ENCODE measurements at regions not wholly inside any gene's neighbourhood (a gene's known extent, or its start where the extent isn't known, plus 50 kb on each side); places are given as distances from the start of the nearest gene placed in this dataset.
"Not testable (repeated sequence)": the region's sequence is repeated elsewhere in the genome, so short reads cannot be mapped to it uniquely, and the experiment has no call there.

DNA sequence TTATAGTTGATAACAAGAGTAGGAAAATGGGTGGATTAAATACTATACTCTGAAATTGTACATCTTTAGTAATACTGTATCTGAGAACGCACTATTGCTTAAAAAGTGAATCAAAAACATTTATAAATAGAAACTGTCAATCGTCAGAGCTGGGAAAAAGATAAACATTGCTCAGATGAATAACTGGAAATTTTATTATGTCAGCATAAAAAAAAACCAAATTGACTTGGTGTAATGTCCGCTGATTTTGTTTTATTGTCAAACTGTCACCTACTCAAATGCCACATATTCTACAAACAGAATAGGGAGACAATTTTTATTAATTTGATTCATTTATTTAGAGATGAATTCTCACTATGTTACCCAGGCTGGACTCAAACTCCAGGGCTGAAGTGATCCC, 109.3 kb upstream of the TMTC1 start:
- DNase-seq (ENCODE audit: insufficient read length, low spot score) (no peak), FAIRE-seq (no peak)
- TF ChIP-seq SPI1 (IDR thresholded peaks at IDR 0.05; ENCODE audit: low read depth, low read length) (no peak), POLR2AphosphoS5 (IDR thresholded peaks at IDR 0.05; ENCODE audit: low read depth, low read length) (no peak), TAF1 (IDR thresholded peaks at IDR 0.05; ENCODE audit: low read depth, low read length) (no peak), PAX5 (IDR thresholded peaks at IDR 0.05; ENCODE audit: insufficient read depth, low read length, severe bottlenecking) (no peak), POLR2A (IDR thresholded peaks at IDR 0.05; ENCODE audit: low read depth, low read length) (no peak), POU2F2 (IDR thresholded peaks at IDR 0.05; ENCODE audit: low read depth, low read length) (no peak)

DNA sequence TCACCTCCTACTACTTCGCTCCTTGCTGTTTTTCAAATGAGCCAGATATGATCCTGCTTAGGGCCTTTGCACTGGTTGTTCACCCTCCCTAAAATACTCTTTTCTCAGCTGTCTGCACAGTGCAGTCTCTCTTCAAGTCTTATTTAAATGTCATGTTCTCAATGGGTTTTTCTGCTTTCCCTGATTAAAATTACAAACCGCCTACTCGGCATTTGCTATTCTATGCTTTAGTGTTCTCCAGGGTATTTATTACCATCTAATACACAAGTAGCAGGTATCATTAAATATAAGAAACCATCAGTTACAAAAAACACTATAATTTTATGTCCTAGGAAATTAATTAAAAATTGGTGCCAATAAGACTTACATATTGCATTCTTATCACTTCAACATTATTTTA, 108.0 kb upstream of the TMTC1 start:
- DNase-seq (ENCODE audit: insufficient read length, low spot score) (no peak), FAIRE-seq (no peak)
- TF ChIP-seq PAX5 (IDR thresholded peaks at IDR 0.05; ENCODE audit: insufficient read depth, low read length, severe bottlenecking) (no peak), TAF1 (IDR thresholded peaks at IDR 0.05; ENCODE audit: low read depth, low read length) (no peak), POLR2AphosphoS5 (IDR thresholded peaks at IDR 0.05; ENCODE audit: low read depth, low read length) (no peak), POLR2A (IDR thresholded peaks at IDR 0.05; ENCODE audit: low read depth, low read length) (no peak), SPI1 (IDR thresholded peaks at IDR 0.05; ENCODE audit: low read depth, low read length) (no peak), POU2F2 (IDR thresholded peaks at IDR 0.05; ENCODE audit: low read depth, low read length) (no peak)

DNA sequence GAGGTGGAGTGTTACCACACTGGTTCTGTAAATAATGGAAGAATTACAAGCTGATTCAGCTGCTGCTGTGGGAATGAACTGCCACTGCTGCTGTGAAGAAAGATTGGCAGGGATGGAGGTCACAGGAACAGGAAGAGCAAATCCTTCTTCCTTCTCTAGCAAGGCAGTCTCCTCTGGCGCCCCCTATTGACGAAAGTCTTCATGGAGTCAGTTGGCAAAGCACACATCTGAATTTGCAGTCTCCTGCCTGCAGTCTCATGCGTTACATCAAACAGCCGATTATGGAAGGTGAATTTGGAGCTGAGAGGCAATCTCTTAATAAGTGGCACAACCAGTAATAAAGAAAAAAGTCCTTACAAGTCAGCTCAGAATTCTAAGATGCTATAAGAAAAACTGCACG, 106.0 kb upstream of the TMTC1 start:
- DNase-seq (ENCODE audit: insufficient read length, low spot score) (no peak), FAIRE-seq (no peak)
- TF ChIP-seq TAF1 (IDR thresholded peaks at IDR 0.05; ENCODE audit: low read depth, low read length): no peak
- TF ChIP-seq POLR2AphosphoS5 (IDR thresholded peaks at IDR 0.05; ENCODE audit: low read depth, low read length): no peak
- TF ChIP-seq POU2F2 (IDR thresholded peaks at IDR 0.05; ENCODE audit: low read depth, low read length): no peak
- TF ChIP-seq PAX5 (IDR thresholded peaks at IDR 0.05; ENCODE audit: insufficient read depth, low read length, severe bottlenecking): no peak
- no peak for TF ChIP-seq SPI1 (IDR thresholded peaks at IDR 0.05; ENCODE audit: low read depth, low read length)
- no peak for TF ChIP-seq POLR2A (IDR thresholded peaks at IDR 0.05; ENCODE audit: low read depth, low read length)

DNA sequence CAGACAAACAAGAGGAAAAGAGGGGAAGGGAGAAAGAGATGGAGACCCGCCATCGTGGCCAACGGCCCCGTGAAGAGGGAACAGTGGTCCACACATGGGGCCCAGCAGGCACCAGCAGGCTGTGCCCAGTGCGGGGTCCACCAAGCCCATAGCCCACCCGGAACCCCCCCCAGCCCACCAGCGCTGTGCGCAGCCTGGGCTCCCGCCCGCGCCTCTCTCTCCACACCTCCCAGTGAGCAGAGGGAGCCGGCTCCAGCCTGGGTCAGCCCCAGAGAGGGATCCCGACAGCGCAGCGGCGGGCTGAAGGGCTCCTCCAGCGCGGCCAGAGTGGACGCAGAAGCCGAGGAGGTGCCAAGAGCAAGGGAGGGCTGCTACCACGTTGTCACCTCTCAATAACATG, 105.0 kb upstream of the TMTC1 start:
- DNase-seq (ENCODE audit: insufficient read length, low spot score) (no peak), FAIRE-seq (no peak)
- TF ChIP-seq POLR2AphosphoS5 (IDR thresholded peaks at IDR 0.05; ENCODE audit: low read depth, low read length): no peak
- no peak for TF ChIP-seq TAF1 (IDR thresholded peaks at IDR 0.05; ENCODE audit: low read depth, low read length)
- no peak for TF ChIP-seq POLR2A (IDR thresholded peaks at IDR 0.05; ENCODE audit: low read depth, low read length)
- TF ChIP-seq SPI1 (IDR thresholded peaks at IDR 0.05; ENCODE audit: low read depth, low read length): no peak
- no peak for TF ChIP-seq POU2F2 (IDR thresholded peaks at IDR 0.05; ENCODE audit: low read depth, low read length)
- TF ChIP-seq PAX5 (IDR thresholded peaks at IDR 0.05; ENCODE audit: insufficient read depth, low read length, severe bottlenecking): no peak

DNA sequence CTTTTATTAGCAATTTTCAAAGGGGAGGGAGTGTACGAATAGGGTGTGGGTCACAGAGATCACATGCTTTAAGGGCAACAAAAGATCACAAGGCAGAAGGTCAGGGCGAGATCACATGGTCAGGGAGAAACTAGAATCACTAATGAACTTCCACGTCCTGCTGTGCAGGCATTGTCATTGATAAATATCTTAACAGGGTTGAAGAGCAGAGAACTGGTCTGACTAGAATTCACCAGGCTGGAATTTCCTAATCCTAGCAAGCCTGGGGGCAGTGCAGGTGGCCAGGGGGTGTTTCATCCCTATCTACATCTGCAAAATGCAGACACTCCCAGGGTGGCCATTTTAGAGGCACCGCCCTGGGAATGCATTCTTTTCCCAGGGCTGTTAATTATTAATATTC, 101.2 kb upstream of the TMTC1 start:
- FAIRE-seq; DNase-seq (ENCODE audit: insufficient read length, low spot score): not testable (repeated sequence)

DNA sequence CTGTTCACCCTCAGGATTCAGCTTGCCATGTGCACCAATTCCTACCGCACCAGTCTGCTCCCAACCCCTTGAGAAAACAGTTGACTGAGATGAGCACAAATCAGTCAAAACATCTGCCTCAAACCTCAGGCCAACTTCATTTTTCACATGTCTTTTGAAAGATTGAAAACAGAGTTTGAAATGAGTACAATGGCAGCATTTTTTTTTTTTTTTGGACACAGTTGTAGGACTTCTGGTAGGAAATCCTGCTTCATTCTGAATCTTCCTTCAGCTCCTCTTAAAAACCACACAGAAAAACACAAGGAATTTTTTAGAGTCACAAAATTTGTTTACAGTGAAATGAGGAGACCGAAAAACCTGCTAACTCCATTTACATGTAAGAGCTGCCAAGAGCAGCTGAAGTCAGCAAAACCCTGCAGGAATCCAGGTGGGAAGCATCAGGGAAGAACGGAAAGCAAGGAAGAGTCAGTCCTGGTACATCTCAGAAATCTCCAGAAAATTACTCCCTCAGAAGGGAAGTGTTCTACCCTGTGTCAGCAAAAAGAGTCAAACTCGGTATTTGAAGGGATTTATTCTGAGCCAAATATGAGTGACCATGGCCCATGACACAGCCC, 100.3 kb upstream of the TMTC1 start:
- no peak for TF ChIP-seq POLR2AphosphoS5 (IDR thresholded peaks at IDR 0.05; ENCODE audit: low read depth, low read length)
- no peak for TF ChIP-seq PAX5 (IDR thresholded peaks at IDR 0.05; ENCODE audit: insufficient read depth, low read length, severe bottlenecking)
- no peak for TF ChIP-seq SPI1 (IDR thresholded peaks at IDR 0.05; ENCODE audit: low read depth, low read length)
- TF ChIP-seq POU2F2 (IDR thresholded peaks at IDR 0.05; ENCODE audit: low read depth, low read length): no peak
- TF ChIP-seq POLR2A (IDR thresholded peaks at IDR 0.05; ENCODE audit: low read depth, low read length): no peak
- TF ChIP-seq TAF1 (IDR thresholded peaks at IDR 0.05; ENCODE audit: low read depth, low read length): no peak
- FAIRE-seq: no peak
- no peak for DNase-seq (ENCODE audit: insufficient read length, low spot score)

DNA sequence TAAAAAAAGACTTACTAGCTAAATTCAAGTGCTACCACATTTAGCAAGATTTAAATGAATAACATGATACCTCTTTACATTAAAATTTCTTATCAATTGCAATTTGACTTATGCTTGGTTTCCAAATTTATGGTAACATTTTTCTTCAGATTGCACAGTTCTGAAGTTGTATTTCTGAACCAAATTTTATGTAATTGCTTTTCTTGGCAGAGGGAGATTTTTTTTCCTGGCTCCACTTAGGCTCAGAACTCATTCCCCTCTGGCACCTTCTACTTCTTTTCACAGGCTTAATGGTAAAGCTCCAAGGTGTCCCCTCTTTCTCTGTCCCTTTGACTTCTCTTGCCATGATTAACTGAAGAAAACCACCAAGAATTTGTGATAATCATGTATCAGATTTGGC, 99.8 kb upstream of the TMTC1 start:
- FAIRE-seq (no peak), DNase-seq (ENCODE audit: insufficient read length, low spot score) (no peak)
- TF ChIP-seq PAX5 (IDR thresholded peaks at IDR 0.05; ENCODE audit: insufficient read depth, low read length, severe bottlenecking) (no peak), POLR2AphosphoS5 (IDR thresholded peaks at IDR 0.05; ENCODE audit: low read depth, low read length) (no peak), POLR2A (IDR thresholded peaks at IDR 0.05; ENCODE audit: low read depth, low read length) (no peak), POU2F2 (IDR thresholded peaks at IDR 0.05; ENCODE audit: low read depth, low read length) (no peak), SPI1 (IDR thresholded peaks at IDR 0.05; ENCODE audit: low read depth, low read length) (no peak)

DNA sequence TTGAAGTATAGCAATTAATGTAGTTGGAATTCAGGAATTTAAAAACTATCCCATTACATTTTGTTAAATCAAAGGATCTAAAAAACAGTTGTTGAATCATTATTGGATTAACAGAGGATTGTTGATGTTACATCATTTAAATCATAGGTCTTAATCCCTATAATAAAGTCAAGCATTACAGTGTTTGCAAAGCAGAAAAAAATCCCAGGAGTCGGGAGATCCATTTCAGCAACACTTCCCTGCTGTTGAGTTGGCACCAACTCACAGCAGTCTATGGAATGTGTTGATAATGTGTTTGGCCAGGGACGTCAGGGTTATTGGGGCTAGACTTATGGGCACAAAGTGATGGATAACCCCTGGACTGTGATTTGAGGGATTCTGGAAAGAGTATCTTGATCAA, 99.1 kb upstream of the TMTC1 start:
- TF ChIP-seq POLR2AphosphoS5 (IDR thresholded peaks at IDR 0.05; ENCODE audit: low read depth, low read length): no peak
- TF ChIP-seq TAF1 (IDR thresholded peaks at IDR 0.05; ENCODE audit: low read depth, low read length): no peak
- TF ChIP-seq POU2F2 (IDR thresholded peaks at IDR 0.05; ENCODE audit: low read depth, low read length): no peak
- no peak for TF ChIP-seq PAX5 (IDR thresholded peaks at IDR 0.05; ENCODE audit: insufficient read depth, low read length, severe bottlenecking)
- TF ChIP-seq SPI1 (IDR thresholded peaks at IDR 0.05; ENCODE audit: low read depth, low read length): no peak
- TF ChIP-seq POLR2A (IDR thresholded peaks at IDR 0.05; ENCODE audit: low read depth, low read length): no peak
- FAIRE-seq (no peak), DNase-seq (ENCODE audit: insufficient read length, low spot score) (no peak)

DNA sequence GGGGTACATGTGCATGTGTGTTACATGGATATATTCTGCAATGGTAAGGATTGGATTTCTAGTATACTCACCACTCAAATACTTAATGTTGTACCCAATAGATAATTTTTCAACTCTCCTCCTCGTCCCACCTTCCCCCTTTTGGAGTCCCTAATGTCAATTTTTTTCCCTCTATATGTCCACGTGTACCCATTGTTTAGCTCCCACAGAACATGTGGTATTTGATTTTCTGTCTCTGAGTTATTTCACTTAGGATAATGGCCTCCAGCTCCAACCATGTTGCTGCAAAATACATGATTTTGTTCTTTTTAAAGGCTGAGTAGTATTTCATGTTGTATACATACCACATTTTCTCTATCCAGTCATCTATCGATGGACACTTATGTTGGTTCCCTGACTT, 97.2 kb upstream of the TMTC1 start:
- DNase-seq (ENCODE audit: insufficient read length, low spot score) (no peak), FAIRE-seq (no peak)
- TF ChIP-seq POLR2A (IDR thresholded peaks at IDR 0.05; ENCODE audit: low read depth, low read length): no peak
- TF ChIP-seq PAX5 (IDR thresholded peaks at IDR 0.05; ENCODE audit: insufficient read depth, low read length, severe bottlenecking): no peak
- no peak for TF ChIP-seq POU2F2 (IDR thresholded peaks at IDR 0.05; ENCODE audit: low read depth, low read length)

DNA sequence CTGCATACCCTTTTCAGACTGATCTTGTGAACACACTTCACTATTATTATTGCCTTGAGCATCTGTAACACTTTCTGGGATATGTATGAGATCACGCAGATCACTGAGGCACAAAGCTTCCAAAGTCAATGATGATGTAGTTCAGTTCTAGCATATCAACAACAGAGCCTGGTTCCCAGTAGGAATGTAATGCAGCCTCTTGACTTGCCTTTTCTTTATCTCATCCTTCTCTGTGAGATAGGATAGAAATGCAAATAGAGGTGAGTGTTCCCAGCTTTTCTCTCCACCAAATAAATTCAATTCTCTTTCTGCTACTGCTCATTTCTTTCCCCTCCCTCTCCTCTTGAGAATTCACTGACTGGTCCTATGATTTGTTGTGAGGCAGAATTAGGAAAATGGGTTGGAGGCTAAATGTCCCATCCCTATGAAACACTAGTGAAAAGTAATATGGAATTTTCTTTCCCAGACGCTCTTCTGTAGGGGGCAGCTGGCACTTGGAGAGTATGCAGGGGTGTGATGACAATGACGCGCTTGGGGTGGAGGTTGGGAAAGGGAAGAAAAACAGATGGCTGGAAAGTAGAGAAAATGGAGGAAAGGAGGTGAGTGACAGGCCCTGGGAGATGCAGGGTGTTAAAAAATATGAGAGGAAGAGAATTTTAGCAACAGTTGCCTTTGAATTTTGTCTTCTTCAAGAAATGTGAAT, 96.0 kb upstream of the TMTC1 start:
- TF ChIP-seq POLR2AphosphoS5 (IDR thresholded peaks at IDR 0.05; ENCODE audit: low read depth, low read length) (no peak), POU2F2 (IDR thresholded peaks at IDR 0.05; ENCODE audit: low read depth, low read length) (no peak), TAF1 (IDR thresholded peaks at IDR 0.05; ENCODE audit: low read depth, low read length) (no peak), POLR2A (IDR thresholded peaks at IDR 0.05; ENCODE audit: low read depth, low read length) (no peak), PAX5 (IDR thresholded peaks at IDR 0.05; ENCODE audit: insufficient read depth, low read length, severe bottlenecking) (no peak), SPI1 (IDR thresholded peaks at IDR 0.05; ENCODE audit: low read depth, low read length) (no peak)
- no peak for FAIRE-seq
- DNase-seq (ENCODE audit: insufficient read length, low spot score): no peak

All from GM12891 (cell line).